B cell (primary cell): ENCODE measurements at regions not wholly inside any gene's neighbourhood (a gene's known extent, or its start where the extent isn't known, plus 50 kb on each side); places are given as distances from the start of the nearest gene placed in this dataset.

Experiments
- CTCF ChIP-seq: fragments of 200-600 bp; IDR thresholded peaks from one replicate; pipeline ENCODE4 v1.8.0; 2022; ENCODE audit warnings: antibody characterized with exemption, mild to moderate bottlenecking
- EZH2 ChIP-seq: IDR thresholded peaks from 2 replicates; pipeline ENCODE4 v1.6.1; 2012; ENCODE audit warnings: borderline replicate concordance, low read depth, mild to moderate bottlenecking, moderate library complexity, low read length; ENCODE audit not compliant: insufficient read depth, poor library complexity, severe bottlenecking

GRCh38 chr11:114889594-114890011, 211.3 kb downstream of the NXPE2 start:
- TF ChIP-seq CTCF = no peak
- no peak for TF ChIP-seq EZH2
